HCT116 (cell line): ENCODE measurements at regions not wholly inside any gene's neighbourhood (a gene's known extent, or its start where the extent isn't known, plus 50 kb on each side); places are given as distances from the start of the nearest gene placed in this dataset.

ENCODE experiments used
- ATAC-seq: fragments of 200-7000 bp; cut with Tn5 transposase; 2 replicates; pipeline ENCODE4 v1.9.1; 2020; ENCODE audit warnings: mild to moderate bottlenecking, moderate library complexity
- BruUV-seq: library from RNA; stranded (reverse); fragments of 400-500 nt; replicated peaks from 2 replicates; lab custom pipeline; 2021; lab: Mats Ljungman, UMichigan
- CTCF ChIA-PET: fragments of 300-600 bp; sonication (Branson Sonifier 250); formaldehyde crosslinking; loops from one replicate; lab custom pipeline; 2021; ENCODE audit warnings: antibody characterized with exemption; lab: Charles Lee
- POLR2A ChIA-PET: fragments of 300-600, 350-600 bp; sonication (Branson Sonifier 250); formaldehyde crosslinking; loops from one replicate; lab custom pipeline; 2021; ENCODE audit warnings: antibody characterized with exemption; lab: Charles Lee
- RAD21 ChIA-PET, 2 experiments: fragments of 300-600 bp; sonication (Branson Sonifier 250); formaldehyde crosslinking; loops; one replicate each; lab custom pipeline; 2023; ENCODE audit warnings: low total read pairs in 2 of 2; ENCODE audit not compliant: uncharacterized antibody in 2 of 2, unreplicated experiment in 2 of 2, low non-redundant PET in 1 of 2; lab: Charles Lee
- DNase-seq: peaks from one replicate; pipeline ENCODE4 v3.0.0-alpha.2; 2010; ENCODE audit warnings: low read depth, low spot score
- H2AFZ ChIP-seq: fragments of 200-600 bp; shearing (Covaris generic), sonication (generic); 2 replicates; pipeline ENCODE4 v1.6.1; 2017; ENCODE audit warnings: low read depth, mixed run types, mixed read lengths, antibody characterized with exemption, low read length; ENCODE audit not compliant: poor library complexity, severe bottlenecking
- H3K27ac ChIP-seq: 2 replicates; pipeline ENCODE4 v1.5.1; 2012; ENCODE audit warnings: low read depth, low read length
- H3K27me3 ChIP-seq: fragments of 200-600 bp; sonication (generic); 2 replicates; pipeline ENCODE4 v1.6.1; 2016; ENCODE audit warnings: mixed run types, low read length, mixed read lengths; ENCODE audit not compliant: insufficient read depth
- H3K36me3 ChIP-seq, 2 experiments: fragments of 200-500 bp in 1 of 2; fragments of 200-600 bp in 1 of 2; sonication (Bioruptor generic) in 1 of 2; sonication (generic) in 1 of 2; 2 replicates each; pipeline versions ENCODE4 v1.5.1 to v1.6.1; 2014 to 2016; ENCODE audit warnings: low read length in 2 of 2, inconsistent platforms in 1 of 2, mixed read lengths in 1 of 2, mixed run types in 1 of 2; ENCODE audit not compliant: insufficient read depth in 2 of 2, control insufficient read depth in 1 of 2
- H3K4me1 ChIP-seq, 2 experiments: fragments of 200-600 bp in 1 of 2; sonication (generic) in 1 of 2; 2 replicates each; pipeline versions ENCODE4 v1.5.1 to v1.6.1; 2012 to 2017; ENCODE audit warnings: low read length in 2 of 2, inconsistent platforms in 1 of 2, mild to moderate bottlenecking in 1 of 2, mixed read lengths in 1 of 2, mixed run types in 1 of 2, moderate library complexity in 1 of 2; ENCODE audit not compliant: insufficient read depth in 2 of 2, control insufficient read depth in 1 of 2
- H3K4me2 ChIP-seq: fragments of 200-600 bp; sonication (generic); 2 replicates; pipeline ENCODE4 v1.6.1; 2017; ENCODE audit warnings: mixed run types, low read length, mixed read lengths
- H3K4me3 ChIP-seq, 2 experiments: fragments of 200-600 bp in 1 of 2; sonication (generic) in 1 of 2; replicated peaks in 1 of 2; 2 replicates each; pipeline ENCODE4 v1.5.1; 2011 to 2016; ENCODE audit warnings: low read length in 2 of 2, control low read depth in 1 of 2, low read depth in 1 of 2, mild to moderate bottlenecking in 1 of 2, mixed read lengths in 1 of 2, mixed run types in 1 of 2
- H3K79me2 ChIP-seq: fragments of 200-600 bp; sonication (generic); 2 replicates; pipeline ENCODE4 v1.6.1; 2017; ENCODE audit warnings: mild to moderate bottlenecking, mixed run types, low read length, moderate library complexity, mixed read lengths; ENCODE audit not compliant: insufficient read depth
- H3K9ac ChIP-seq: fragments of 200-600 bp; sonication (generic); 2 replicates; pipeline ENCODE4 v1.6.1; 2016; ENCODE audit warnings: low read length, mixed read lengths
- H3K9me2 ChIP-seq: fragments of 200-600 bp; sonication (generic), shearing (Covaris generic); 2 replicates; pipeline ENCODE4 v1.6.1; 2017; ENCODE audit warnings: mixed run types, mild to moderate bottlenecking, moderate library complexity; ENCODE audit not compliant: insufficient read depth
- H3K9me3 ChIP-seq, 2 experiments: fragments of 200-500 bp in 1 of 2; fragments of 200-600 bp in 1 of 2; sonication (Bioruptor generic) in 1 of 2; sonication (generic) in 1 of 2; 2 replicates each; pipeline ENCODE4 v1.6.1; 2014 to 2017; ENCODE audit warnings: low read length in 2 of 2, mixed read lengths in 2 of 2, inconsistent platforms in 1 of 2, low read depth in 1 of 2, mild to moderate bottlenecking in 1 of 2, mixed run types in 1 of 2, moderate library complexity in 1 of 2; ENCODE audit not compliant: control insufficient read depth in 1 of 2, insufficient read depth in 1 of 2
- H4K20me1 ChIP-seq: fragments of 200-600 bp; sonication (generic), shearing (Covaris generic); 2 replicates; pipeline ENCODE4 v1.6.1; 2017; ENCODE audit warnings: mixed run types, mild to moderate bottlenecking, moderate library complexity; ENCODE audit not compliant: insufficient read depth
- CEBPB ChIP-seq: IDR thresholded peaks from 2 replicates; pipeline ENCODE4 v1.6.1; 2012; ENCODE audit warnings: low read depth
- FOSL1 ChIP-seq: IDR thresholded peaks from 2 replicates; pipeline ENCODE4 v1.6.1; 2012; ENCODE audit warnings: low read depth
- intact Hi-C: fragments of 100-400 bp; cut with micrococcal nuclease; formaldehyde crosslinking; loops from 2 replicates; pipeline ENCODE4 v1.10.0; 2022
- TF ChIP-seq, protein P1 (sequence below): IDR thresholded peaks from 2 replicates; pipeline ENCODE4 v1.6.1; 2012

DNA sequence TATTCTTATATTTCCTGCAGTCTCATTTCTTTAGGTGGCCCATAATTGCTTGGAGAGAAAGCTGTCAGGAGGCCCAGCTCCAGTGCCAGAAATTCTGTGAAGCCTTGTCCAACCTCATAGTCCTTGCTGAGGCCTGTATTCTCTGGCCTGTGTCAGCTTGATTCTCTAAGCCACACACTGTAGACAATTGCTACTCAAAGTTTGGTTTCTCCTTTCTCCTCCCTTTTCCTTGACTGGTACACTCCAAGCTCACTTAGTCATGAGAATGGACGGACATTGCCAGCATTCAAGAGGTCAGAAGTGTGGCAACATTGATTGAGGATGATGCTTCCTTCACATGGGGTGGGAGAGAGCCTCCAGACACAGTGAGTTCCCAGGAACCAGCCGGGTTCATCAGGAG lies 71.3 kb upstream of the CXCL14 start:
- intact Hi-C loops = no loop called here
- Histone ChIP-seq H4K20me1 (no peaks in the 10 kb centered on the region), H3K4me3 (no peak overlapping the region), H3K27me3 (no peaks in the 10 kb centered on the region), H3K27ac (no peak overlapping the region), H3K9me2 (no peaks in the 10 kb centered on the region), H2AFZ (no peak overlapping the region), H3K4me2 (no peak overlapping the region), H3K79me2 (no peaks in the 10 kb centered on the region), H3K4me1 (peaks cover 0 to 6% of the 10 kb centered on the region in 2 experiments; a peak in 1 of 4 replicates), H3K9me3 (no peaks in the 10 kb centered on the region), H3K9ac (no peak overlapping the region), H3K36me3 (no peaks in the 10 kb centered on the region)
- ChIA-PET CTCF (no interaction called here), POLR2A (no interaction called here), RAD21 (no interaction called here)
- no peak for ATAC-seq
- BruUV-seq = no TSS peak
- TF ChIP-seq FOSL1 = no peak
- DNase-seq = no peak

DNA sequence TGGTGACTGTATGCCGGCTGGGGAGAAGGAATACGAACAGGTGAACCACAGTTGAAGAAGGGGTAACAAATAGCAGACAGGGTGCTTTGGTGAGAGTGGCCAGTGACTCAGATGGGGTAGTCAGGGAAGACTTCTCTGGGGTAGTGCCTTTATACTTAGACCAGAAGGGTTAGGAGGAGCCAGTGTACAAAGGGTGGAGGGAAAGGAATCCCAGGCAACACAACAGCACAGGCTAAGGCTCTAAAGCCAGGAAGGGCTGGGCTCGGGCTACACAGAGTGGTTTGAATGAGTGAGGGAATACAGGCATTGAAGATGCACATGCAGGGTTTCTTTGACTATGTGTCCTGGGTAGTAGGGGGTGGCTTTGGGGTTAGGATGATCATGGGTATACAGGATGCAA lies 70.6 kb upstream of the CXCL14 start:
- POLR2A ChIA-PET = no interaction called here

More for the DNA sequence above, 70.6 kb upstream of the CXCL14 start:
- Histone ChIP-seq H3K9ac (no peak overlapping the region), H4K20me1 (no peaks in the 10 kb centered on the region), H3K36me3 (no peaks in the 10 kb centered on the region), H3K27me3 (no peaks in the 10 kb centered on the region; the same call in 1 of the 2 replicates), H3K4me2 (no peak overlapping the region), H3K4me1 (peaks cover 0 to 6% of the 10 kb centered on the region in 2 experiments; a peak in 1 of 4 replicates), H3K9me3 (no peaks in the 10 kb centered on the region), H3K9me2 (no peaks in the 10 kb centered on the region), H2AFZ (no peak overlapping the region), H3K27ac (no peak overlapping the region), H3K4me3 (no peak overlapping the region), H3K79me2 (no peaks in the 10 kb centered on the region)
- DNase-seq (no peak), ATAC-seq (no peak)
- BruUV-seq = no TSS peak
- RAD21 ChIA-PET = no interaction called here
- intact Hi-C loops = no loop called here
- TF ChIP-seq CEBPB = no peak
- TF ChIP-seq, protein P1, sequence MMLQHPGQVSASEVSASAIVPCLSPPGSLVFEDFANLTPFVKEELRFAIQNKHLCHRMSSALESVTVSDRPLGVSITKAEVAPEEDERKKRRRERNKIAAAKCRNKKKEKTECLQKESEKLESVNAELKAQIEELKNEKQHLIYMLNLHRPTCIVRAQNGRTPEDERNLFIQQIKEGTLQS = no peak
- CTCF ChIA-PET = no interaction called here
